ENCODE measurements at regions not wholly inside any gene's neighbourhood (a gene's known extent, or its start where the extent isn't known, plus 50 kb on each side); places are given as distances from the start of the nearest gene placed in this dataset.

DNA sequence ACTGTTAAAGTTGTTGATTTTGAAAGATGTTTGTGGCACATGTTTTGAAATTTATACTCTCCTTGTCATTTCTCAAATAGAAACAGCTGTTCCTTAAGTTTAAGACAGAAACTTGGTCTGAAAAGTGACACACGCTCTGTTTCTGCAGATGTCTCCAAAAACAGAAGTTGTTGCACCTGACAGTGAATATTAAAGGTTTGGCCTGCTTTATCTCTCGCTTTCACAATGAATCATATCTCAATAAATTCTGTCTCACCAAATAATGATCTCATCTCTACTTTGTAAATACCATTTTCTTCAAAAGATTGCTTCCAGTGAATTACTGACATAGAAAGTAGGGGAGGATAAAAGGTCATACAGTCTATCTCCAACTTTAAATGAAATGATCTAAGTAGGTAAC is 294.9 kb upstream of the SYT4 start:
- H3K27ac Mint-ChIP-seq, result no peak overlapping the region
- no peaks in the 10 kb centered on the region for H3K36me3 Mint-ChIP-seq
- no peaks in the 10 kb centered on the region for H3K27me3 Mint-ChIP-seq
- no peaks in the 10 kb centered on the region for H3K9me3 Mint-ChIP-seq
- H3K4me1 Mint-ChIP-seq, result no peaks in the 10 kb centered on the region
- no peak overlapping the region for H3K4me3 Mint-ChIP-seq

DNA sequence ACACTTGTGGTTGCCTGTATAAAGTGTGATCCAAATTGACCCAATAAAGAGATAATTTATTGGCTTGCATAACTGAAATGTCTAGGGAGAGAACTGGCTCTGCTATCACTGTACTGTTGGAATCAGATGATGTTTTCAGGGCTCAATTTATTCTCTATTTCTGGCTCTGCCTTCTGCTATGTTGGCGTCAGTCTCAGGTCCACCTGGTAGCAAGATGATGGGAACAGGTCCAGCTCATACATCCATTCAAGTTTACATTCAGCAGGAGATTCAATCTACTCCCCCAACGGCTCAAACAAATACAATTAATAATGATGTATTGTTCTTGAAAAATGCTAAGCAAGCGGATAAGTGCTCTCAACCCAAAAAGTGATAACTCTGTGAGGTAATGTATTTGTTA is 297.7 kb upstream of the SYT4 start:
- Mint-ChIP-seq H3K27me3 (no peaks in the 10 kb centered on the region), H3K36me3 (no peaks in the 10 kb centered on the region), H3K27ac (no peak overlapping the region), H3K4me1 (no peaks in the 10 kb centered on the region), H3K9me3 (no peaks in the 10 kb centered on the region), H3K4me3 (no peak overlapping the region)

DNA sequence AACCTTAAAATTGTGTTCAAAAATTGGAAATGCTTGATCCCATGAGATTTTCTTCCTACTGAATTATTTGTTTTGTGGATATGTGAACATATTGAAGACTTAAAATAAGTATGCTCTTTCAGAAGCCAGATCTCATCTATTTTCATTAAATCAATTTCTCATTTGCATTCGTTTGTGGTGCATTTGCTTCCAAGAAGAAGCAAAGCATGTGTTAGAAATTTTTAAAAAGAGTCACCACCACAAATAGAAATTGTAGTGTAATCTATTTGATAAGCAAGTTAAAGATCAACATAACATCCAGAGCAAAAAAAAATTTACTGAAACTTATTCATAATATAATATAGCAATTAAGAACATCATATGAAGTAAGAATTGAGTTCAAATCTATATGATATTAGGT is 300.9 kb upstream of the SYT4 start:
- no peaks in the 10 kb centered on the region for H3K36me3 Mint-ChIP-seq
- no peak overlapping the region for H3K4me3 Mint-ChIP-seq
- H3K9me3 Mint-ChIP-seq, result no peaks in the 10 kb centered on the region
- H3K4me1 Mint-ChIP-seq, result no peaks in the 10 kb centered on the region
- no peaks in the 10 kb centered on the region for H3K27me3 Mint-ChIP-seq
- no peak overlapping the region for H3K27ac Mint-ChIP-seq

DNA sequence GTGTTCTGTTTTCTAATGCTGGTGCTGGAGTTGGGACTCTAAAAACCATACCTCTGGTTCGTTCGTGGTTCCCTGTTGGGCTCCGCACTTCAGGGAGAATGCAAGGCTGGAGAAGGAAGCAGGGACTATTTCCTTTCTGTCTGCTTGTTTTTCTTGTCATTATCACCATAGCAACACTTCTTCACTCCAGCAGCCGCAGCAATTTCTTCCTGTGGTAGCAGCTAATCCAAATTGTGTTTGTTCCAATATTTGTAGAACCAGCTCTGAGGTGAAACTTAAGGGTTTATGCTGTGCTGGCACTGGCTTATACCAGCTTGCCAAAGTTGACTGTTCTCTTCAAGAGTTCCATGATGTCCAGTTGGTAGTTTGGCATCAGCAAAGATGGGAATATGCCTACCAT is 301.4 kb upstream of the SYT4 start:
- no peak overlapping the region for H3K27ac Mint-ChIP-seq
- no peaks in the 10 kb centered on the region for H3K4me1 Mint-ChIP-seq
- no peaks in the 10 kb centered on the region for H3K36me3 Mint-ChIP-seq
- no peak overlapping the region for H3K4me3 Mint-ChIP-seq
- no peaks in the 10 kb centered on the region for H3K9me3 Mint-ChIP-seq
- no peaks in the 10 kb centered on the region for H3K27me3 Mint-ChIP-seq

DNA sequence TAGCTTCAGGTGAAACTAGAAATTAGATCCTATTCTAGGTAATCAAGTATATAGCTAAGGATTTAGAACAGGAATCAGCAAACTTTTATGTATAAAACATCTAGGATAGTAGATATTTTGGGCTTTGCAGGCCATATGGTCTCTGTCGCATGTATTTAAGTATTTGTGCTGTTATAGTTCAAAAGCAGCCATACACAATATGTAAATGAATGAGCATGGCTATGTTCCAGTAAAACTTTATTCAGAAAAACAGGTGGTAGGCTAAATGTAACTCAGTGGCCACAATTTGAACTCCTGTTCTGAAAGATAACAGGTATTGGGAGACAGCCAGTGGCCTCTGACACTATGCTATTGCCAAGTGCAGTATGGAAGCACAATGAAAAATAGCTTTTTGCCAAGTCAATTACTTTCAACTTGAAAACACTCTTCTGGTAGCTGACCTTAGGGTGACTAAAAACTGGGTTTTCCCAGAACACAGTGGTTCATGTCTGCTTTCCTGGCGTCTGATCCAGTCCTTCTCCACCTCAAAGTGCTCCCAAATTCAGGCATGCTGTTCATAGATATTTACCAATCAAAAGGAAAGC is 304.7 kb upstream of the SYT4 start:
- no peak overlapping the region for H3K4me3 Mint-ChIP-seq
- no peaks in the 10 kb centered on the region for H3K36me3 Mint-ChIP-seq
- no peaks in the 10 kb centered on the region for H3K4me1 Mint-ChIP-seq
- H3K9me3 Mint-ChIP-seq, result no peaks in the 10 kb centered on the region
- H3K27ac Mint-ChIP-seq, result no peak overlapping the region
- no peaks in the 10 kb centered on the region for H3K27me3 Mint-ChIP-seq

GRCh38 chr18:43587538-43588153 is 310.4 kb upstream of the SYT4 start:
- Mint-ChIP-seq H3K4me1 (no peaks in the 10 kb centered on the region), H3K4me3 (no peak overlapping the region), H3K9me3 (no peaks in the 10 kb centered on the region), H3K36me3 (no peaks in the 10 kb centered on the region), H3K27me3 (no peaks in the 10 kb centered on the region), H3K27ac (no peak overlapping the region)

GRCh38 chr18:43588838-43589237 is 311.5 kb upstream of the SYT4 start:
- Mint-ChIP-seq H3K27me3 (no peaks in the 10 kb centered on the region), H3K27ac (no peak overlapping the region), H3K4me3 (no peak overlapping the region), H3K4me1 (no peaks in the 10 kb centered on the region), H3K9me3 (no peaks in the 10 kb centered on the region), H3K36me3 (no peaks in the 10 kb centered on the region)

DNA sequence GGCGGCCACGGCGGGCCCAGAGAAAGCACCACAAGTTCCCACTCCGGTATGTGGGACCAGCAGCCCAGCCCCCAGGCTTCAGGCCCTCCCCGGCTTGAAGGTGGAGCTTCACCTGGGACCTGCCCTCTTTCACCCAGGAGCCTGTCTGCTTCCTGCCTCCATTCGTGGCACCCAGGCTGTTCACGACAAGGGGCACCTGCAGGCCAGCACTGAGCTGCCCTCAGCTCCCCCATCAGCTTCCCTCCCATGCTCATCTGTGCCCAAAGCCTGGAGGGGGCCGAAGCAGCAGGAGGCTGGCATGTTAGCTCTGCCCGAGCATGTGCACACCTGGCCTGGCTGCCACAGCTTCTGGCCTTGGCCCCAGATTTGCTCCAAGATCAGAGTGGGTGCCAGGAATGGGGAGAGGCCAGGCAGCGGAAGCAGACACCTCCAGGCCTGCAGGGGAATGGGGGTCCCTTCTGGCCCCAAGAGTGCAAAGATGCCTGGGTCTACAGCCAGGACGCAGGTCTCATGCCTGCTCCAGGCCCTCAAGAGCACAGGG is 312.4 kb upstream of the SYT4 start:
- no peaks in the 10 kb centered on the region for H3K36me3 Mint-ChIP-seq
- no peaks in the 10 kb centered on the region for H3K9me3 Mint-ChIP-seq
- H3K27me3 Mint-ChIP-seq, result no peaks in the 10 kb centered on the region
- H3K4me1 Mint-ChIP-seq, result no peaks in the 10 kb centered on the region
- H3K4me3 Mint-ChIP-seq, result no peak overlapping the region
- H3K27ac Mint-ChIP-seq, result no peak overlapping the region

- Mint-ChIP-seq H3K27ac (no peak overlapping the region), H3K9me3 (no peaks in the 10 kb centered on the region), H3K4me1 (no peaks in the 10 kb centered on the region), H3K27me3 (no peaks in the 10 kb centered on the region), H3K36me3 (no peaks in the 10 kb centered on the region), H3K4me3 (no peak overlapping the region)
Observed at GRCh38 chr18:43590182-43590903, 313.1 kb upstream of the SYT4 start.

DNA sequence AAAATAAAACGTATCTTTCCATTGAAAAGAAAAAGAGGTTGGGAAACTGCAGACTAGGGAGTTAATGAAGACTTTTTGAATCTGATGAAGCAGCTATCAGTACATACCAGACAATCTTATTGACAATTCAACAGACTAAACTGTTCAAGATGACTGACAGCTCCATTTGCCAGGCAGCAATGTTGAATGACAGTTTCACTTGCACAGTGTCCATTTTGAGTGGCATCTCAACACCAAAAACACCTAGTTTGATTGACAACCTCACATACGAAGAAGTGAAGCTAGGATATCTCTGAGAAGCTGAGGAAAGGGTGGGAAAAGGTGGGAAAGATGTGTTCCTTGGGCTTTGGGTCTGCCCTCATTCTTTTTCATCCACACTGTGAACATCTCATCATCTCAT is 315.0 kb upstream of the SYT4 start:
- no peaks in the 10 kb centered on the region for H3K4me1 Mint-ChIP-seq
- H3K36me3 Mint-ChIP-seq, result no peaks in the 10 kb centered on the region
- H3K4me3 Mint-ChIP-seq, result no peak overlapping the region
- no peaks in the 10 kb centered on the region for H3K9me3 Mint-ChIP-seq
- H3K27me3 Mint-ChIP-seq, result no peaks in the 10 kb centered on the region
- H3K27ac Mint-ChIP-seq, result no peak overlapping the region

GRCh38 chr18:43596105-43596712 is 318.9 kb upstream of the SYT4 start:
- no peaks in the 10 kb centered on the region for H3K9me3 Mint-ChIP-seq
- no peaks in the 10 kb centered on the region for H3K36me3 Mint-ChIP-seq

DNA sequence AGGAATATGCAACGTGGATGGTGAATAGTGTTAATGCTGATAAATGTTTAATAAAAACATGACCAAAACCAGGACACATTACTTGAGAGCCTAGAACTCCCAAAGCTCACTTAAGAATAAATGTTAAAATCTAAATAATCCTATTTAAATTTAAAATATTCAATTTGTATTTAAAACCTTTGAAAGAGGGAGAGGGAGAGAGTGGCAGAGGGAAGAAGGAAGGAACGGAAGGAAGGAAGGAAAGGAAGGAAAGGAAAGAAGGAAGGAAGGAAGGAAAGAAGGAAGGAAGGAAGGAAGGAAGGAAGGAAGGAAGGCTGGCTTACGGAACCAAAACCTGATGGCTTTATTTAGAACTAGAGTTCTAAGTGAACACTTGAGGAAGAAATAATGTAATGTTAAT is 324.1 kb upstream of the SYT4 start:
- H3K27ac Mint-ChIP-seq, result no peak overlapping the region
- H3K9me3 Mint-ChIP-seq, result peaks cover 2 to 19% (median 7%) of the 10 kb centered on the region in 3 donors
- no peaks in the 10 kb centered on the region for H3K27me3 Mint-ChIP-seq
- H3K36me3 Mint-ChIP-seq, result peaks cover 2% of the 10 kb centered on the region
- no peak overlapping the region for H3K4me3 Mint-ChIP-seq
- H3K4me1 Mint-ChIP-seq, result no peaks in the 10 kb centered on the region

More at GRCh38 chr18:43596105-43596712, 318.9 kb upstream of the SYT4 start:
- Mint-ChIP-seq H3K4me3 (no peak overlapping the region), H3K27me3 (no peaks in the 10 kb centered on the region), H3K4me1 (no peaks in the 10 kb centered on the region), H3K27ac (no peak overlapping the region)

DNA sequence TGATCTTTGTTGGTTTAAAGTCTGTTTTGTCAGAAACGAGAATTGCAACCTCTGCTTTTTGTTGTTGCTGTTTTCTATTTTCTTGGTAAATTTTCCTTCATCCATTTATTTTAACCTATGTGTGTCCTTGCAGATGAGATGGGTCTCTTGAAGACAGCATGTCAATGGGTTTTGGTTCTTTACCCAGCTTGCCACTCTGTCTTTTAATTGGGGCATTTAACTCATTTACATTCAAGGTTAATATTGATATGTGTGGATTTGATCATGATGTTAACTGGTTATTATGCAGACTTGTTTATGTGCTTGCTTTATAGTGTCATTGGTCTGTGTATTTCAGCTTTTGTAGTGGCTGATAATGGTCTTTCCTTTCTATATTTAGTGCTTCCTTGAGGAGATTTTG is 327.9 kb upstream of the SYT4 start:
- no peaks in the 10 kb centered on the region for H3K4me1 Mint-ChIP-seq
- H3K36me3 Mint-ChIP-seq, result peaks cover 2% of the 10 kb centered on the region
- no peaks in the 10 kb centered on the region for H3K27me3 Mint-ChIP-seq
- H3K27ac Mint-ChIP-seq, result peak overlapping the region in 1 of 3 donors; percentile 20
- H3K4me3 Mint-ChIP-seq, result no peak overlapping the region
- H3K9me3 Mint-ChIP-seq, result peaks cover 2 to 19% (median 7%) of the 10 kb centered on the region in 3 donors

GRCh38 chr18:43606795-43607194 is 329.5 kb upstream of the SYT4 start:
- no peaks in the 10 kb centered on the region for H3K4me1 Mint-ChIP-seq
- peak overlapping the region in 1 of 4 donors; percentile 13 for H3K4me3 Mint-ChIP-seq
- no peaks in the 10 kb centered on the region for H3K27me3 Mint-ChIP-seq
- H3K9me3 Mint-ChIP-seq, result peaks cover 2 to 19% (median 6%) of the 10 kb centered on the region in 3 donors
- H3K36me3 Mint-ChIP-seq, result peaks cover 2% of the 10 kb centered on the region
- no peak overlapping the region for H3K27ac Mint-ChIP-seq

GRCh38 chr18:43620936-43621335 is 343.6 kb upstream of the SYT4 start:
- Mint-ChIP-seq H3K4me3 (no peak overlapping the region), H3K4me1 (no peaks in the 10 kb centered on the region), H3K36me3 (peaks cover 1% of the 10 kb centered on the region), H3K27ac (no peak overlapping the region), H3K9me3 (no peaks in the 10 kb centered on the region), H3K27me3 (peaks cover 3% of the 10 kb centered on the region)
